MM.1S (cell line): ENCODE measurements at regions not wholly inside any gene's neighbourhood (a gene's known extent, or its start where the extent isn't known, plus 50 kb on each side); places are given as distances from the start of the nearest gene placed in this dataset.

ENCODE experiments used
- EZH2 ChIP-seq: fragments of 300-600 bp; sonication (generic); optimal IDR thresholded peaks from 2 replicates; pipeline ENCODE3; 2017; ENCODE audit warnings: low read depth, mild to moderate bottlenecking, antibody characterized with exemption, low read length, mixed read lengths
- EZH2phosphoT487 ChIP-seq: fragments of 300-600 bp; sonication (generic); IDR thresholded peaks from 2 replicates; pipeline ENCODE4 v1.6.1; 2018; ENCODE audit warnings: antibody characterized with exemption, low read length
- TF ChIP-seq, protein P1 (sequence below): fragments of 300-600 bp; sonication (generic); IDR thresholded peaks from 2 replicates; pipeline ENCODE4 v1.5.1; 2016; ENCODE audit warnings: antibody characterized with exemption, low read length, mixed read lengths

DNA sequence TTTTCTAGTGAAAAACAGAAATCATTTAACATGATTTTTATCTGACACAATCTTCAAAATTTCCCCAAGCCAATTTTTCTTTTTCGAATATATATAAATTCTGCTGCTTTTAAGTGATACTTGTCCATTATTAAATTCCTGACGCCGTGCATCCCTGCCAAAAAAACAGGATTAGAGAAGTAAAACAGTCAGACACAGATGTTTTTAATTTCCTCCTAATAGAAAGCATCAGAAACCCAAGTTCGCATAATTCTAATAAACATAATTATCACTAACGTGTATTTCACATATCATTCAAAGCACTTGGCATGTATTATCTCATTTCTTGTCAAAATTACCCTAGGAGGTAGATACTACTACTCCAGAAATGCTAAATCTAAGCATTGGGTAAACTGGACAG lies 179.5 kb downstream of the ZFP64 start:
- TF ChIP-seq, protein P1, sequence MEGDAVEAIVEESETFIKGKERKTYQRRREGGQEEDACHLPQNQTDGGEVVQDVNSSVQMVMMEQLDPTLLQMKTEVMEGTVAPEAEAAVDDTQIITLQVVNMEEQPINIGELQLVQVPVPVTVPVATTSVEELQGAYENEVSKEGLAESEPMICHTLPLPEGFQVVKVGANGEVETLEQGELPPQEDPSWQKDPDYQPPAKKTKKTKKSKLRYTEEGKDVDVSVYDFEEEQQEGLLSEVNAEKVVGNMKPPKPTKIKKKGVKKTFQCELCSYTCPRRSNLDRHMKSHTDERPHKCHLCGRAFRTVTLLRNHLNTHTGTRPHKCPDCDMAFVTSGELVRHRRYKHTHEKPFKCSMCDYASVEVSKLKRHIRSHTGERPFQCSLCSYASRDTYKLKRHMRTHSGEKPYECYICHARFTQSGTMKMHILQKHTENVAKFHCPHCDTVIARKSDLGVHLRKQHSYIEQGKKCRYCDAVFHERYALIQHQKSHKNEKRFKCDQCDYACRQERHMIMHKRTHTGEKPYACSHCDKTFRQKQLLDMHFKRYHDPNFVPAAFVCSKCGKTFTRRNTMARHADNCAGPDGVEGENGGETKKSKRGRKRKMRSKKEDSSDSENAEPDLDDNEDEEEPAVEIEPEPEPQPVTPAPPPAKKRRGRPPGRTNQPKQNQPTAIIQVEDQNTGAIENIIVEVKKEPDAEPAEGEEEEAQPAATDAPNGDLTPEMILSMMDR, result no peak
- TF ChIP-seq EZH2, result no peak
- no peak for TF ChIP-seq EZH2phosphoT487
